LNCaP clone FGC (cell line): ENCODE measurements at regions not wholly inside any gene's neighbourhood (a gene's known extent, or its start where the extent isn't known, plus 50 kb on each side); places are given as distances from the start of the nearest gene placed in this dataset.

Experiments used
- DNase-seq: peaks from one replicate; pipeline ENCODE4 v3.0.0-alpha.2; 2011; ENCODE audit warnings: low read depth
- H3K4me3 ChIP-seq: 2 replicates; pipeline ENCODE4 v1.5.1; 2011; ENCODE audit warnings: mild to moderate bottlenecking, low read depth, low read length, control low read depth
- TF ChIP-seq, protein P1 (sequence below): IDR thresholded peaks from 2 replicates; pipeline ENCODE4 v1.5.1; 2012; ENCODE audit warnings: mild to moderate bottlenecking; ENCODE audit not compliant: control insufficient read depth, insufficient read depth; ENCODE audit errors: extremely low read depth

GRCh38 chr1:22399421-22400091 lies 52.1 kb upstream of the ZBTB40 start:
- TF ChIP-seq, protein P1, sequence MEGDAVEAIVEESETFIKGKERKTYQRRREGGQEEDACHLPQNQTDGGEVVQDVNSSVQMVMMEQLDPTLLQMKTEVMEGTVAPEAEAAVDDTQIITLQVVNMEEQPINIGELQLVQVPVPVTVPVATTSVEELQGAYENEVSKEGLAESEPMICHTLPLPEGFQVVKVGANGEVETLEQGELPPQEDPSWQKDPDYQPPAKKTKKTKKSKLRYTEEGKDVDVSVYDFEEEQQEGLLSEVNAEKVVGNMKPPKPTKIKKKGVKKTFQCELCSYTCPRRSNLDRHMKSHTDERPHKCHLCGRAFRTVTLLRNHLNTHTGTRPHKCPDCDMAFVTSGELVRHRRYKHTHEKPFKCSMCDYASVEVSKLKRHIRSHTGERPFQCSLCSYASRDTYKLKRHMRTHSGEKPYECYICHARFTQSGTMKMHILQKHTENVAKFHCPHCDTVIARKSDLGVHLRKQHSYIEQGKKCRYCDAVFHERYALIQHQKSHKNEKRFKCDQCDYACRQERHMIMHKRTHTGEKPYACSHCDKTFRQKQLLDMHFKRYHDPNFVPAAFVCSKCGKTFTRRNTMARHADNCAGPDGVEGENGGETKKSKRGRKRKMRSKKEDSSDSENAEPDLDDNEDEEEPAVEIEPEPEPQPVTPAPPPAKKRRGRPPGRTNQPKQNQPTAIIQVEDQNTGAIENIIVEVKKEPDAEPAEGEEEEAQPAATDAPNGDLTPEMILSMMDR = no peak
- no peak for DNase-seq
- no peak overlapping the region for H3K4me3 ChIP-seq
